ENCODE measurements at regions not wholly inside any gene's neighbourhood (a gene's known extent, or its start where the extent isn't known, plus 50 kb on each side); places are given as distances from the start of the nearest gene placed in this dataset.
"Not testable (repeated sequence)": the region's sequence is repeated elsewhere in the genome, so short reads cannot be mapped to it uniquely, and the experiment has no call there.

- DNase-seq, result no peak
Measured at GRCh38 chr1:29682171-29682918, 446.0 kb downstream of the PTPRU start.

GRCh38 chr1:29681416-29681815 lies 445.1 kb downstream of the PTPRU start:
- not testable (repeated sequence) for DNase-seq

GRCh38 chr1:29679828-29680558 lies 443.7 kb downstream of the PTPRU start:
- no peak for DNase-seq

GRCh38 chr1:29679316-29679715 lies 443.0 kb downstream of the PTPRU start:
- no peak for DNase-seq

GRCh38 chr1:29677028-29678024 lies 441.0 kb downstream of the PTPRU start:
- DNase-seq, result no peak

GRCh38 chr1:29676496-29676895 lies 440.2 kb downstream of the PTPRU start:
- no peak for DNase-seq

- no peak for DNase-seq
Measured at GRCh38 chr1:29675481-29676263, 439.4 kb downstream of the PTPRU start.

GRCh38 chr1:29674627-29675326 lies 438.5 kb downstream of the PTPRU start:
- no peak for DNase-seq

- DNase-seq, result no peak
Measured at GRCh38 chr1:29673669-29674626, 437.6 kb downstream of the PTPRU start.

- no peak for DNase-seq
Measured at GRCh38 chr1:29673228-29673500, 436.8 kb downstream of the PTPRU start.

GRCh38 chr1:29672416-29673227 lies 436.3 kb downstream of the PTPRU start:
- no peak for DNase-seq

- DNase-seq, result no peak
Measured at GRCh38 chr1:29671446-29672356, 435.4 kb downstream of the PTPRU start.

GRCh38 chr1:29670752-29671151 lies 434.4 kb downstream of the PTPRU start:
- no peak for DNase-seq

GRCh38 chr1:29669912-29670311 lies 433.6 kb downstream of the PTPRU start:
- no peak for DNase-seq

- no peak for DNase-seq
Measured at GRCh38 chr1:29669158-29669871, 433.0 kb downstream of the PTPRU start.

- DNase-seq, result no peak
Measured at GRCh38 chr1:29668551-29669157, 432.3 kb downstream of the PTPRU start.

- DNase-seq, result no peak
Measured at GRCh38 chr1:29667951-29668350, 431.6 kb downstream of the PTPRU start.
